ELF-1 (cell line): ENCODE measurements at regions not wholly inside any gene's neighbourhood (a gene's known extent, or its start where the extent isn't known, plus 50 kb on each side); places are given as distances from the start of the nearest gene placed in this dataset.

Source experiments
- DNase-seq: peaks from one replicate; pipeline ENCODE4 v3.0.0-alpha.2; 2016; ENCODE audit warnings: low read depth, low spot score

DNA sequence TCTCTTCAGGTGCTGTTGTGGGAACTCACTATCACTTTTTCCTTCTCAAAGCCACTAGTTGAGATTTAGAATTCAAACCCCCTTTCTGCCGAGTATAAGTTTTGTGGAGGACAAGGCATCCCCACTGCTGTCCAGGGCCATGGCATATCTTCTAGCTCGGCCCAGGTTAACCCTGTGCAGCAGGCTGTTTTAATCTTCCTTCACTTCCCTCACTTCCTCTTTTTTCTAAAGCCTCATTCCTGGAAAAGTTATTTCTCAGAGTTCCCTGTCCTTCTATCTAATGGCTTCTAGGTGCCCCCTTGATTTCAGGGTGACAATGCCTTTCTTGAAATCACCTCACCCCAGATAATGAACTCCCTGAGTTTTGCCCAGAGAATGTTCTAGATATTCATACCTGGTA is 222.3 kb downstream of the SNX10 start:
- DNase-seq = no peak

DNA sequence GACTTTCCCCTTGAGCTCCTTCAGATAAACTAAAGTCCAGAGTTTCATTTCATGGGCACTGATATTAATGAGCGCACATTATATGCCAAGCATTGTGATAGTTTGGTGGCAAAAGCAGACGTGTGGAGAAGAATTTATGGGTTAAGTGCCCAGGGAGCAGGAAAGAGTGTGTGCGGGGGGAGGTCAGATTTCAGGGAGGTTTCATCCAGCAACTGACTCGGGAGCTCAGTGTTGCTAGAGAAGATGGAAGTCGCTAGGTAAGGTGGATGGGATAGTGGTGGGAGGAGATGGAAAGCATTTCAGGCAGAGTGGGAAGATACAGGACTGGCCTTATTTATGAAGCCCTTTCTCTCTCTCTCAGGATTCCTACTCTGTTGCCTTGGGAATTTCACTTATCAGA is 223.0 kb downstream of the SNX10 start:
- DNase-seq = no peak

DNA sequence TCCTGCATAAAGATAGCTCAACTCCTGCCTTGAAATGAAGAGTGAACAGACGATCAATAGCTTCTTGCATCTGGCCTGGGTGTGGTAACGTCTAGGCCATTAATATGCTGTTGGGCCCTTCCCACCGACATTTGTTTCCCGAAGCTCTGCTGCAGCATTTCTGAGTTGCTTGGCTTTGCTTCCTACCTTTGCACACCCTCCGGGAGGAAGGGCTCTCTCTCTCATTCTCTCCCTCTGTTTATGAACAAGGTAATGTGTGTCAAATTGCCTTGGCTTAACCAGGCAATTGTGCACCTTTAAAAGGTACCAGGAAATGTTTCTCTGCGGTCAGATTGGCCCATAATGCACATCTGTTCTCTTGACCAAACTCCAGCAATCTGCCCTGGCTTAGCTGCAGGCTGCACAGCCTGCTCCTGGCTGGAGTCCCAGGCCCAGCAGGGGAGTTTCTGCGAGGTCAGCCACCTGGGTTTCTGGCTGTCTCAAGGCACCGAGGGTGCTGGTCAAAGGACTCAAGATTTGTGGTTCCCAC is 223.7 kb downstream of the SNX10 start:
- DNase-seq = no peak

DNA sequence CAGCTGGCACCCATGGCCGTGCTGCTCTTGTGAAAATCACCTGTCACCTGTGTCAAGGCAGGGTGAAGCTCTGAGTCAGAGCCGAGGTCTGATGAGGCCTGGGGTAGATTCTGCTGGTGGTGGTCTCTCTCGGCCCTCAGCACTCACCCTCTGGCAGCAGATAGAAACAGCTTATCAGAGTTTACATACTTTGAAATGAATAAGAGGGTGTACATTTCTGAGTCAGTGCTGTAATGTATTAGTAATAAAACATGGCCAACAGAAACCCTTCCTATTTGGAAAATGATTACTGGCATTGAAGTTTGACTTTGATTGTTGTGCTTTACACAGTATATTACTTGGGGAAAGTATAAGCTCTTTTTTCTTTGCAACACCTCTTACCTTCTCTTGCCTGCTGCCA is 228.8 kb downstream of the SNX10 start:
- DNase-seq = no peak

DNA sequence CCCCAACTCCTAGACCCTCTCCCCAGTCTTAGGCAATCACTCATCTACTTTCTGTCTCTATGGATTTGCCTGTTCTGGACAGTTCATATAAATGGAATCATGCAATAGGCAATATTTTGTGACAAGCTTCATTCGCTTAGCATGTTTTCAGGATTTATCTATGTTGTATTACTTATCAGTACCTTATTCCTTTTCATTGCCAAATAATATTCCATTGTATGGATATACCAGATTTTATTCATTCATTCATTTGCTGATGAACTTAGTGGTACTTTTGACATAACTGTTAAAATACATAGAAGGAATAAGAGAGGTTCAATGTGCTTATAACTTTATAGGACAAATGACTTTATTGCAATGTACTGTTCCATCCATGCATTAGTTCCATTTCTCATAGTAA is 231.0 kb downstream of the SNX10 start:
- DNase-seq = no peak

DNA sequence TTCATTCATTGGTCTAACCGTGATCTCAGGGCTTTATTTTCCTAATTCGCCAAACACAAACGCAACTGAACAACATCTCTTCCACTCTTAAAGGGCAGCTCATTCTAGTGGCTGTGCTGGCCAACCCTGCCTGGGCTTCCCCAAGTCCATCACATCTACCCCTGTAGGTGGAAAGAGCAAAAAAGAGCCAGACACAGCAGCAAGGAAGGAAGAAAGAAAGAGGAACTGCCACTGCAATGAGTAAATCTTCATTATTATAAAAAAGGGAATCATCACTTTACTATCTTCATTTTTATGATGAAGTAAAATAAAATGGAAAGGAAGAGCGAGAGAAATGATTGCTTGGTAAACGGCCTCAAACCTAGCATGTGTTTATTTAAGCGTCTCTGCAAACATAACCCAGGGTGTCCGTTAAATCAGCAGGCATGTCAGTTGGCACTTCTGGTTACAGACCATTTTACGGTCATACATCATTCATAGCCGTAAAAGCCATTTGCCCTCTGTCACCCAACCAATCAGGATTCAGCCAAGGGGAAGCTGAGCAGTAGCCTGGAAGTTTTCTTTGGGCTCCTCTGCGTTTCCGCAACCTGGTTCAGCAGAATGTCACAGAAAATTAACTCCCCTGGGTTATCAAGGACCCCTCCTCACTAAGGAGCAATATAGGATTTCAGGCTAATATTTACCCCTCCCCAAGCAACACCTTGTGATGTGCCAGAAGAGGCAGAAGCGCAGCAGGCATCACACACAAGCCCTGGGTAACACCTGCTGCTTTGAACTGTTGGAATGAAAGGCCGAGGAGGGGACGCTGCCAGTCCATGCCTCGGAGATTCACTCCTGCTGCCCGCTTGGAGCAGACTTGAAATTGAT is 234.0 kb downstream of the SNX10 start:
- no peak for DNase-seq

DNA sequence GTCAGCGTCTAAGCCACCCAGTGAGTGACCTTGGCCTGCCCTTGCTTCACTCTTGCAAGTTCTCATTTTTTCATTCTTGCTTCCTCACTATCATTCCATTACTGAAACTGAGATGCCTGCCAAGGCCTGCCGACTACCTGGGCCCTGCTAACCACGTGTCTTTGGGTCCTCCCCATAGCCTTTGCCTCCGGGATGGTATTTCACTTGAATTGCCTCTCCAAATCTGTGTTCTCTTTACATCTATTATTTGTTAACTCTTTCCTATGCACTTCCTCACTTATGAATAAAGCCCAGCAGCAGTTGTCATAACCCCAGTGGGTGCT is 234.6 kb downstream of the SNX10 start:
- DNase-seq = no peak

DNA sequence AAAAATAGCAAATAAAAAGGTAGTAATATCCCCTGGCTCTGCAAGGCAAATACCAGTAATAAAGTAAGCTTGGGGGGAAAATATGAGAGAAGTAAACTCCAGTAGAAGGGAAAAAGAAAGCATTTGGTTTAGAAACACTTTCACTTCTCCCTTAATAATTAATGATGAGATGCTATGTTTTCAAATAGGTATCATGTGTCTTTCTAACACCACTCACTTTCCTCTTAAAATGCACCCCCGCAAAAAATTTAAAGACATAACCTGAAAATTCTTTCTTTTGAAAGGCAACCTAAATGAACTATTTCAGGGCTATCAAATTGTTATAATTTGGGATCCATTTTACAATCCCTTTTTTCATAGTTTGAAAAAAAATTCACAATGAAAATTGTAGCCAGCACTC is 240.3 kb downstream of the SNX10 start:
- DNase-seq = no peak

DNA sequence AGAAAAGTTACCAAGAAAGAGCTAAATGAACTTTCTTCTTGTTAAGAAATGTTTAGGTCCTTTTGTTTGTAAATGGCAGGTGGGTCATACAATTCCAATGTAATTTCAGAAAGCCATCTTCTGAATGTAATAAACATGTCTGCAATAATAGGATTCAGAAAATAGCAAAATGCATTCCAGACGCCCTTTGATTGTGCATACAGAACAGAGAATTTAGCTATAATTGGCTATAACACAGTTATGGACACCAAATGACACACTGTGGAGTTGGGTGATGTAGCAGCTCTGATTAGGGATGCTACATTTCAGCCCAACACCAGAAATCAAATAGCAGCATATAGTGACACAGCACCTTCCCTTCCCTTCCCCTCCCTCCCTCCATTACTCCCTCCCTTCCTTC is 240.8 kb downstream of the SNX10 start:
- DNase-seq = no peak

DNA sequence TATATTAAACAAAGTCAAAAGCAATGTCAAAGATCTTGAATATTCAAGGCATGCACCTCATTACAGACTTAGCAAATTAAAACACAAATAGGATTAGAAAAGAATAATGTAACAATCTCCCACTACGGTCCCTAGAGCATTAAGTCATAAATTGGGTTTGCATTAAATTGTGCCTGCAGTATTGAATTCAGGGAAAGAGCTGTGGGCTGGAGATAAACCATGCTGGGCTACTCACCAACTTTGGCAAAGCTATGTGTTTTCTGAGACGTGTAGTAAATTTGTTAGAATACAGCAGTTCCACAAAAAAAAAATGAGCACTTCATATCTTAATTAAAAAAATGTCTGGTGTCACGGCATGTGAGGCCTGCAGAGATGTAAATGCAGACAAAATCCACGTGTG is 241.6 kb downstream of the SNX10 start:
- no peak for DNase-seq

DNA sequence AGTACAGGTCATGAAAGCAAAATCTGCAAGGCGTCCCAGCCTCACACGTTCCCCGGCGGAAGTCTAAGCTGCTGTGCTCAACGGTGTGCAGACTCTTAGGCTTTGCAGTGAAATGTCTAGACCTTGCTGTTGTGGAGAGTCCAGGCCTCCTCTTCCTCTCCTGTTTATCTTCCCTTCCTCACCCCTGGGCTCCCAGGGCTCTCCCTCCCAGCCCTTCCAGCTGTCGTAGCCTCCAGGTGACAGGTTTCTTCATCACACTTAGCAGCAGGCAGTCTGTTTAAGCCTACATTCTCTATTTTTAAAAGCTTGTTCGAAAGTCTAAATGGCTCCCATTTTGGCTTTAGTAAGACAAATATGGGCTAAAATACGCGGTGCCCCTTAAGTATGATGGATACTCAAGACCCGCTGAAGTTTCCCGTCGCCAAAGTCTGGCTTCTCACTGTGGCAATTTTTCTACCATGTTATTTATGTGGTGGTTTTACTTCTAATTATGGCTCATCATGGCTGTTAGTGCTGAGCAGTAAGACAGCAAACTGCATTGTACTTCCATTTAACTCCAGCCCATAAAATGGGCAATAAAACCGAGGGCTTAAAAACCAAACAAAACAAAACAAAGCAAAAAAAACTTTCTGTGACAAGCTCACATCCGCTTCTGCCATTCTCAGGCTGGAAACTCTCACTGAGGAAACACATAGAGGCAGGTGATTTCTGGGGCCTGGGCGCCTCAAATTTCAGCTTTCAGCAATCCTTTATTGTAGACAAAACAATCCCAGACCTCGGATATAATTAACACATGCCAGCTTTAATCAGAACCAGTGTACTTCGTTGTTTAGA is 243.2 kb downstream of the SNX10 start:
- no peak for DNase-seq

DNA sequence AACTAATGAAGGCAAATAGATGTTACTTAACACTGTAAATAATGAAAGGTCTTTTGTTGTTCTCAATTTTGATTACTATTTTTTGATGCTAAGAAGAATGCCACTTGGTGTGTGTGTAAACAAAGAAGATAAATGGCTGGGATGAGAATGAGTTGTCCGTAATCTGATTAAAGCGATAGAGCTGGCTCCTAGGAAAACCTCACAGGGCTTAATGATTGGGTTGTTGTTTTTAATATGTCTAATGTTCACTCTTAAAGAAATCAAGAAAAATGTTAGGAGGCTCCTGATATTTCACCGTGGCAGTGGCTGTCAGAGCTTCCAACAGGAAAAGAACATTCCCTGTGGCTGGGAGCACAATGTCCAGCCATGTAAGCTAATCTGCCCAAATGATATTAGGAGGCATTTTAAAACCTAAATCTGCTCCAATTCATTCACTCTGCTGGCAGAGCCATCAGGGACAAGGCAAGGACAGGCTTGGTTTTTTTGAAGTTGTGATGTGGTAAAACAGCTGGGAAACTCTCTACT is 243.9 kb downstream of the SNX10 start:
- no peak for DNase-seq

DNA sequence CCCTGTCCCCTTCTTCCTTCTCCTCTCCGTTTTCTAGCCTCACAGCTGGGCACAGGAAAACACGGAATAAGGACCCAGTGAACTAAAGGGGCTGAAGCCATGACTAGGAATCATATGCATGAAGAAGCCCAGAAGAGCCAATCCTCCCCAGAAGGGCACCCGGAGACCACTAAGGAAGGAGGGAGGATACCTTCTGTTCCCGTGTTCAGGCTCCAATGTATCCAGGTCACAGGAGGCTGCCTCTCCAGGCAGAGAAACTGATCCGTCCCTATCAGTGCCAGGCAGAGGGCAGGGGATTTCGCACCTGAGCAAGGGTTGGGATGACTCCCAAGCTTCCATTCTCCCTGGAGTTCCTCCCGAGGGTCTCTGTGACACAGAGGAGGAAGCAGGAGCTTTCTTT is 246.6 kb downstream of the SNX10 start:
- DNase-seq = no peak

DNA sequence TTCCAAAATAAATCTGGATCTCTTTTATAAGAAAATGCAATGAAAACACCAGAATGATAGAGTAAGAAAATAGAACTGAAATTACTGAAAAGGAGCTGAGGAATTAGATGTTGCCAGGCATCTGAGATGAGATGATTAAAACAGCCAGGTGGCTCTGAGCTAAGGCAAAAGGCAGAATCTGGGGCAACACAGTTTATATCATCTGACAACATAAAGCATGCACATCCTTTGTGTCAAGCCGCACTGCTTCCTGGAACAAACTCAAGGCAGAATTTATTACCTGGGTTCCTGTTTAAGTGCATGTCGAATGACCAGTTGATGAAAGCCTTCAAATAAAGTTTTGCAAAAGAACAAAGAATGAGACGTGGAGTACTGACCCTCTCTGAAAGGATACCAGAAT is 247.0 kb downstream of the SNX10 start:
- DNase-seq = no peak

DNA sequence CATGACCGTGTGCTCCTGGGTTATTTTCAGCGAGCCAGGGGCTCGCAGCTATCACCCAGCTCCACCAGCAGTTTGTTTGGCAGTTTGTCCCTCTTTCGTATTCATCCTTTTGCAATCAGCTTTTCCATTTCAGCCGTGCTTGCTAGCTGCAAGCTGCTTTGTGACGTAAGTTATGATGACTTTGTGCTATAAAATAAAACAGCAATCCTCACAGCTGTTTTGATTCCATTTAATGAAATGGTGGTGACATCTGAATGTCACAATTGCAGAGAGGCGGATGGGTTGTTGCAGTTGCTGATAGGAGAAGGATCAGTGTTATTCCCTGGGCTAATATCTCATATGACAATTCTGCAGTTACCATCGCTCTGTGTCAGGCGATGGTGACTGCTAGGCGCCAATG is 251.7 kb downstream of the SNX10 start:
- no peak for DNase-seq

DNA sequence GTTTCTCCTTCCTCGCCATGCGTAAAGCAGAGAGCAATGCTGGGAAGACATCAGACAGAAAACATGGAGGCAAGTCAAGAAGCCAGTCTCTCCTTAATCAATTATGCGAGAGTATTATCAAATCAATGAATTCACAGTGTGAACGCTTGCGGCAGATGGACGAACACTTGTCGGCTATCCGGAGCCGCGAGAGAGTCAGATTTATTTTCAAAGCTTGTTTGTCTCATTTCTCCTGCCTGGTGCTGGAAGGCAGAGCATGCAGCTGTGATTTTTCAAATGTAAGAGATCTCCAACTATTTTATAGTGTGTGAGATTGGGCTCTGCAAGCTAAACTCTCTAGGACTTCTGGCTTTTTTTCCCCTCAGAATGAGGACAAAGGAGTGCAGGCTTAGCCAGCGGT is 252.3 kb downstream of the SNX10 start:
- DNase-seq = no peak

DNA sequence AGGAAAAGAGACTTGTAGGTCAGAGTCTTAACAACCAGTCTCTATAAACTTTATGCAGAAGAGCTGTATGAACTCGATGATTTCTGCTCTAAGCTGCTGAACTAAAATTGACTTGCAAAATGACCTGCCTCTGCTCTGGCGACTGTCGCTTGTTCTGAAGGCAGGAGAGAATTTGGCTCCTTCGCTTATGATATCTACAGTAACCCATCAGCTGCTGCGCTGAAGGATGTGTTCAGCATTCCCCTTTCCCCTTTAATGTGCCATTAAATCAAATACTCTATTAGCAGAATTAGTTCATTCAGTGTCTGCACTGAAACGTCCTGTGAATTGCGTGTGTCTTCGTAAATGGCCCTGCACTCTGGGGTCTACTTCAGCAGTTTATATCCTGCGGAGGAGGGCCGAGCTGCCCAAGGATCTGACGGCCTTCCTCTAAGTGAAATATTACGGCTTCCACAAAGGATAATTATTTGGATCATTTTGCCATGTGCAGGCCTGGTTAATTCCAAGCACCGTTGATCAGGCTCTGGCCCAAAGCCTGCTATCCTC is 254.9 kb downstream of the SNX10 start:
- DNase-seq = no peak

DNA sequence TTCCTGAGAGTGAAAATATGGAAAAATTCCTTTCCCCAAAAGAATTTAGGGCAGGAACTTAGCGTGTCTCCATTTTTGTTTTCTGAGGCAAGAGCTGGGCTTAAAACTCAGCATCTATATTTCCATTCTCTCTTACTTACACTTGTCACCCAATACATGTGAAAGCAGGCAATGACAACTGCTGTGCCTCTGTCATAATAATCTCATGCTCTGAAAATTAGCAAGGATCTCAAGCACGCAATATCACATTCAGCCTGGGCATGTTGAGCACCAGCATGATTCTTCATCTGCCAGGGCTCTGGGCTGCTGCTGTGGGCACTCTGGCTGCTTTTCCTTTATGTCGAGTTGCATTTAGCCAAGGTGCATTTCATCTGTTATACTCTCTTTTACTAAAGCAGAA is 255.5 kb downstream of the SNX10 start:
- no peak for DNase-seq

DNA sequence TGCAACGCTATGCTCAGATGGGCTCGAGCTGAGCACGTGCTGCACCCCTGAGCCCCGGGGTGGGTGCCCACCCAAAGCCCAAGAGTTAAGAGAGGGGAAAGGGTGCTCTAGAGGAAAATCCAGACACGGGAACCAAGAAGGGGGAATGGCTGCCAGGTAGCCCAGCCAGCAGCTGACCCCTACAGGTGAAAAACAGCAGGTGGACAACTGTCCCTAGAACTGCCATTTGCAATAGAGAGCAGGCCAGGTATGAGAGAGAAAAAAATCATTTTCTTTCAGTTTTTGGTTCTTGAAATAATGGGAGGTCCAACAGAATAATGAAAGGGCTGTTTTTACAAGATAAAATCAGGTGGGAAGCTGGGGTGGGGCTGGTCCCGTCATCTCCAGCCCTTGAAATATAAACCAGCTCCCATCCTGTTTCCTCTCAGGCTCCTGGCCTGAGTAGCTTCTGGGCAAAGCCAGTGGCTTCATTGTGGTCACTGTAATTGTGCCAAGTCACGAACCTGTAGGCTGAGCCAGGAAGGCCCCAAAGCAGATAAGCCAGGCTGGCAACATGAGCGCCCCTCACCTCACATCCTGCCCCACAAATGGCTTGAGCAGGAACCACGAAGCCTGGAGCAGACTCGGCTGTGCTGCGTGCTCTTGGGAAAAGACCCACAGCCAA is 257.8 kb downstream of the SNX10 start:
- DNase-seq = no peak

DNA sequence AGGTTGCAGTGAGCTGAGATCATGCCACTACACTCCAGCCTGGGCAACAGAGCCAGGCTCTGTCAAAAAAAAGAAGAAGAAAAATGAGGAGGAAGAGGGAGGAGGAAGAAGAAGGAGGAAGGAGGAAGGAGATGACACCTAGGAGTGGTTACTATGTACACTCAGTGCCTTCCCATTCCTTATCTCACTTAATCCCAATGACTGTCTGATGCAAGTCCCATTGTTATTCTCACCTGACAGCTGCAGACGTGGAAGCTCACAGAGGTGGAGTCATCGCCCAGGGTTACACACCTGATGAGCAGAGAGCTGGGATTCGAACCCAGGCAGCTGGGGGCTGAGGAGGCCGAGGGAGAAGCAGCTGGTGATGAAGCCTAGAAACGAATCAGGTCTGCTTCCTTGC is 258.8 kb downstream of the SNX10 start:
- no peak for DNase-seq

DNA sequence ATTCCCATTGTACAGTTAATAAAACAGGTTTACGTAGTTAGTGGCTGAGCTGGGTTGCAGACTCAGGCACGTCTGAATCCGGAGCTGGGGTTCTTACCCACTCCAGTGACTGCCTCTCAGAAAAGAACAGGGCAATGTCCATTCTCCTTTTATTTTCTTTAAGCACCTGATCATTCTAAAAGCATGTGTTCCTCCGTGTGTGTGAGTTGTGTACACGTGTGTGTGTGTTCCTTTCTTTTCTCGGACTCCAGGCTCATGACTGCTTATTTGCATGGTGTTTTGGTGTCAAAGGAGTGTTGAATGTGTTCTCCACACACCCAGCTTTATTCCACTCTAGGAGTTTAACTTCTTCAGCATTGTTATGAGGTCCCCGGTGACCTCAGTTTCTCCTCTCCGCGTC is 260.1 kb downstream of the SNX10 start:
- no peak for DNase-seq

DNA sequence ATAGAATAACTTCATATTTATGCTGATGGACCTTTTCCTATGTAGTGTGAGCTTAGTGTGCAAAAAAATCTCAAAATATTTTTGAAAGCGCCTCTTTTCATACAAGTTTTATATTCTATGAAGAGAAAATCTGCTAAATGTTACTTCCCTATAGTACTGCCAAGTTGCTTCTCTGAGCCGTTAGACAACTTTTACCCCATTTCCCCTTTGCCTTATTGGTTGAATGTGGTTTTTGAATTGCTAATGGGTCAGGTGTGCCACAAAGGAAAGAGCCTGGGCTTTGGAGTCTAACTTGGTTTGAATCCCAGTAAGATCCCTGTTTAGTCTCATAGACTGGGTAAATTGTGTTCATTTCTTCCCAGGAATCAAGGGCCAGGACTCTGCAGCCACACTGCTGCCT is 261.5 kb downstream of the SNX10 start:
- DNase-seq = no peak
